Cerebellar cortex (tissue), 1 donor: ENCODE measurements at regions not wholly inside any gene's neighbourhood (a gene's known extent, or its start where the extent isn't known, plus 50 kb on each side); places are given as distances from the start of the nearest gene placed in this dataset.

Source experiments
- DNase-seq: peaks from one replicate; pipeline ENCODE4 v3.0.0-alpha.2; 2015; ENCODE audit warnings: low spot score

DNA sequence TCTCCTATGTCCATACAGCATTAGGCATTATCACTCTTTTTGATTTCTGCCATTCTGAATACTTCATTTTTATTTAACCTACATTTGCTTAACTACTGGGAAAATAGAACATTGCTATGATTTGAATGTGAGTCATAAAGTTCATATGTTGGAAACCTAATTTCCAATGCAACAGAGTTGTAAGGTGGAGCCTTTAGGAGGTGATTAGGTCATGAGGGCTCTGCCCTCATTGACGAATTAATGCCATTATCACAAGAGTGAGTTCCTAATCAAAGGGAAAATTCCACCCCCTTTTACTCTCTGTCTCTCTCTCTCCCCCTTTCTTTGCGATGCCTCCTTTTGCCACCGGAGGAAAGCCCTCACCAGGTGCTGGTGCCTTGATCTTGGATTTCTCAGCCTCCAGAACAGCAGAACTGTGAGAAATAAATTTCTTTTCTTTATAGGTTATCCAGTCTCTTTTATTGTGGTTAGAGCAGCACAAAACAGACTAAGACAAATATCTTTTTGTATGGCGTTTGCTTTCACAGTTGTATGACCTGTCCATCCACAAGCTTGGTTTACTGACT lies 180.1 kb upstream of the ARID2 start:
- no peak for DNase-seq

- no peak for DNase-seq
Measured at GRCh38 chr12:45553204-45553603, 176.3 kb upstream of the ARID2 start.

DNA sequence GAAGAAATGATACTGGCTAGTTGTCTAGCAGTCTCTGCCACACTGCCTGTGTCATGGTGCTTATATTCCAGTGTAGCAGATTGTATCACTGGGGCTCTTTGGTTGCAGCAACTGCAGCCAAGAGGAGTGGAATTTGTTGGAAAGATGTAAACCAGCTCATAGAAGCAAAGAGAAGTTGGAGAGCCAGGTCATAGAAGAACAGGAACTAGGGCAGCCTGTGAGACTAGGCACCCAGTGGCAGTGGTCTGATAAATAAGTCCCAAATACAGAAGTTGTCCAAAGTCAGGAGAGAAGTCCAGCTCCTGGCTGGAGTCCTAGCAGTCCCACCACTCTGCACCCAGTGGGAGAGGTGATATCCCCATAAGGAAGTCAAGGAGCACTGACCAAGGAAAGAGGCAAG lies 172.5 kb upstream of the ARID2 start:
- DNase-seq: no peak

- DNase-seq: no peak
Measured at GRCh38 chr12:45558353-45558752, 171.2 kb upstream of the ARID2 start.

DNA sequence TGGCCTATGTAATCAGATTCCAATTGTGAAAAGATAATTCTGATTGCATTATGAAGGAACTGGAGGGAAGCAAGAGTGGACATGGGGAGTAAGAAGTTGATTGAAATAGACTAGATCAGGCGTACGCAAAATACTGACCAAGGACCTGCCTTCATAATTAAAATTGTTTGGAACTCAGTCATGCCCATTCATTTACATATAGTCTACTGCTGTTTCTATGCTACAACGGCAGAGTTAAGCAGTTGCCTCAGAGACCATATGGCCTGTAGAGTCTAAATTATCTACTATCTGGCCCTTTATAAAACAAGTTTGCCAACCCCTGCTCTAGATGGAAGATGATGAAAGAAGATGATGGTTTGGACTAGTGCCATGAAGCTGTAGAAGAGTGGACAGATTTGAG lies 170.0 kb upstream of the ARID2 start:
- no peak for DNase-seq

DNA sequence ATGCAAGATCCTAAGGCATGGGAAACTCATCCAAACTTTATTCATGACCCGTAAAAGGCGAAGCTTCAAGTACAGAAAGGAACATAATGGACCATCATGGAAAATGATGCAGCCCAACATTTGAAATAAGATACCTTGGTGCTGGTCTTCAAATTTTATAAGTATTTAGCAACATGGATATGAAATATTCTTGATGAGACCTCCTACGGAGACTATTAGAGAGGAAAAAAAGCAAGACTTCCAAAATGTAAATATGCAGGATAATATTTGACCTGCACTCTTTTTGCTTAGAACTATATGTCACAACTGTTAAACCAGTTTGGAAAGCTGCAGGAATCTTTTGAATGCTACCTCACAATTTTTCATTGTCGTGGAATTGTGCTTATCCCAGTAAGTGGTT lies 168.8 kb upstream of the ARID2 start:
- DNase-seq: no peak

- DNase-seq: no peak
Measured at GRCh38 chr12:45561488-45561887, 168.0 kb upstream of the ARID2 start.

DNA sequence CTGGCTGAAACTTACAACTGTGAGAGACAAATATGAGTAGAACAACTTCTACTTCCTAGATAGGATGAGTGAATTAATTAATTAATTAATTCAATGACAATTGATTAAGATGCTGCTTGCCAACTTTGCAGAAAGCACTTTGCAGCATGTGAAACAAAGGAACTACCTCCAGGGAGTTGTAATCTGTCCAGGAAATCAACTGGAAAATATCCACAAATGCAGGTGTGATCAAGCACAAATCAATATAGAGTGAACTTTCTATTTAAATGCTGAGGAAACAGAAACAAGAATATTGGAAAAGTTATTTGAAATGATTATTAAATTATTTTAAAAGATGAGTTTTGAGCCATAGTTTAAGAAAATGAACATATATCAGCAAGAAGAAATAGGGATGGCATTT lies 163.9 kb upstream of the ARID2 start:
- no peak for DNase-seq

DNA sequence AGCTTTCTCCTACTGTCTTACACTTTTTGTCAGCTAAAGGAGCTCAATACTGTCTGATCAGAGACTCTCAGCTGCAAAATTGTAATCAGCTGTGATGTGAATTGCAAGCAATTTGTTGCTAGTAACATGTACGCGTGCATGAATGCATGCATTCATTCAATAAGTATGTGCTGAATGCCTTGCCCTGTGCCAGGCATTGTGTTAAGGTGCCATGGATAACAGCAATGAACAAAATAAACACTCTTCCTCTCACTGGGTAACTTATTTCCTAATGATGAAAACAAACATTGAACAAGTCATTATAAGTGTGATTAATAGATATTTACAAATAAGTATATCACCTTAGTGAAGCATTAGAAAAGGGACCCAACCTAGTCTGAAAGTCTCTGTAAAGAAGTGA lies 163.2 kb upstream of the ARID2 start:
- DNase-seq: no peak

DNA sequence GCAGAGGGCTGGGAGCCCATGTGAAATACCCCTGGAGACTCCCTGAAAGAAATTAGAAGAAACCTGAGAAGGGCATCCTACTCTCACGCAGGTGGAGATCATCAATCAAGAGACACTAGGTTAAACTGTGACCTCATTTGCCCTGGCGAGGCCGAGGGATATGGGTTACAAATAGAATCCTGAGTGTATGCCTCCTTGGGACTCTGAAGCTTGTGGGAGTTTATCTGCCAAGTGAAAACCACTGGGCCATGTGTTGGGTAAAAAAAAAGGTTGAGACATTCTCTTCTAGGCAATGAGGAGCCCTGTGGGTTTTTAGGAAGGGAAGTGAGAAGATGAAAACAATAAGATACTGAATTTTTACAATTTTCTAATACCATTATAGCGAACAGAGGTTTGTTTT lies 160.7 kb upstream of the ARID2 start:
- no peak for DNase-seq

DNA sequence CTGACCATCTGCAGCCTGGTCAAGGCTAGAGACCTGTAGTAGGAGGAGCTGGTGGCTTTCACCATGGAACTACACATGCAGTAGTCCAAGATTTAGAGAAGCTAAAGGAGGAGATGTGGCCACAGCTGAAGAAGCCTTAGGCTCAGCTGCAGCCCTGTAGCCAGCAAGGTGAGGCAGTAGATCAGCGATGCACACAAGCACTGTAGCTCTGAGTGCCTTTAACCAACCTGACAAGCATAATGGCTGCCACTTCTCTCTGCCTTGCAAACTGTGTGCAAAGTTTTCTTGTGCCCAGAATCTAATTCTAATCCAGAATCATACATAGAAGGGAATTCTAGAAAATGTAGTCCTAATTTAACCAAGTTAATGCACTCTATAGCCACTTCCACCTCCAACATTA lies 159.0 kb upstream of the ARID2 start:
- DNase-seq: no peak

DNA sequence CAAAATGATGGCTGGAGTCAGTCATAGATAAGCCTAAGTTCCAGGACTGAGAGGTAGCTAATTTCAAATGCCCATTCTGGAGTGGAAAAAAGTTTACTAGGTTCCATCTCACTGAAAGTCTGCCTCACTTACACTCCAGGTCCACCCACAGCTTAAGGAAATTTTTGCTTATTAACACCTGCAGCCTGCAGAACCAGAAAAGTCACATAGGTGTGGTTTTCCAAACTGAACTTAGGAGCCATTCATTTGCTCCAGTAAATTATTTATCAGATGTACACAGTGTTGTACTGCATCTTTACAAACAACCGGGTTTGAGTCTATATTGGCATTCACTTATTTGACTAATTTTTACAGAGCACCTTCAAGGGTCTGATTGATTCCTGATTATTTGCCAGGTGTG lies 157.4 kb upstream of the ARID2 start:
- no peak for DNase-seq

GRCh38 chr12:45575417-45575816 lies 154.1 kb upstream of the ARID2 start:
- no peak for DNase-seq

GRCh38 chr12:45575823-45576475 lies 153.6 kb upstream of the ARID2 start:
- no peak for DNase-seq

DNA sequence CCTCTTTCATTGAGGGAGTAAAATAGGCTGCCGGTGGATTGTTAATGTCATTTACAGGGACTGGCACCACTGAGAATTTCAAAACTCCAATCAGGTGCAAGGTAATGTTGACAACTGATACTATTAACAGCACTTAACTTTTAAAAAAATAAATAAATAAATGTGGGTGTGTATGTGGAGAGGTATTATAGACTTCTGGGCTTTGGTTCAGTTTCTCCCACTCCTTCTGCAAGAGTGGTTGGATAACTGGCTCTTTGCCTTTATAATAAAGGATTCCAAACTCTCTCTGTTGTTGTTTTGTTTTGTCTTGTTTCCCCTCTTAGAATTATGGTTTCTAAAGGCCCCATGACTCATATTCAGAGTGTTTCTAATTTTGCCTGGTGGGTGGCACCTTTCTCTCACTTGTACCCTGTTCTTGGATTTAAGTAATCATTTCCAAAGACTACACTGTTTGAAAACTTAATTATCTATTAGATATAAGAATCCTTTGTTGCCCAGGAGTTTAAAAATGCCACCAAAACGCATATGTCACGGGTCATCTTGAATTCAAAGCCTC lies 151.6 kb upstream of the ARID2 start:
- no peak for DNase-seq

GRCh38 chr12:45580356-45580969 lies 149.0 kb upstream of the ARID2 start:
- DNase-seq: no peak

DNA sequence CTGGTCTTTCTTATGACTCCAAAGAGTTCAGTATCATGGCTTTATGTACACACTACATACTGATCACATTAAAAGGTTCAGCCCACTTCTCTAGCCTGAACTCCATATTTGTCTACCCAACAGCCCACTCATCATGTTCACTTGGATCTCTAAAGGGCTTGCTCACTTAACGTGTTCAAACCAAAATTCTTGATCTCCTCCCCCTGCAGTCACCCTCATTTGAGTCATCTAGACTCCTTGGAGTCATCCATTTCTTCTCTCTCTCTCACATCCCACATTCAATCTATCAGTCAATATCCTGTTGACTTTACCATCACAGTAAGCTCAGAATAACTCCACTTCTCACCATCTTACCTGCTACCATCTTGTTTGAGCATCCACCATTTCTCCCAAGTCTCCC lies 148.4 kb upstream of the ARID2 start:
- no peak for DNase-seq

GRCh38 chr12:45582536-45582935 lies 147.0 kb upstream of the ARID2 start:
- no peak for DNase-seq

- no peak for DNase-seq
Measured at GRCh38 chr12:45582986-45583659, 146.4 kb upstream of the ARID2 start.

DNA sequence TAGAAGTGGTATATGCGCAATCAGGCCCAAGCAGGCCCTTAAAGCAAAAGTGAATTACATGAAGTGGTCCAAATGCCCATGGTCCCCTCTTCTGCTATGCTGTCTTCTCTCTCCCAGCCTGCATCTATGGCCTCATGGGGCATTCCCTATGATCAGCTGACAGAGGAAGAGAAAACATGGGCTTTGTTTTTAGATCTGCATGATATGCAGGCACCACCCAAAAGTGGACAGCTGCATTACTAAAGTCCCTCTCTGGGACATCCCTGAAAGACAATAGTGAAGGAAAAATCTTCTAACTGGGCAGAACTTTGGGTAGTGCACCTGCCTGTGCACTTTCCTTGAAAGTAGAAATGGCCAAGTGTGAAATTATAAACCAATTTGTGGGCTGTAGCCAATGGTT lies 145.2 kb upstream of the ARID2 start:
- no peak for DNase-seq

DNA sequence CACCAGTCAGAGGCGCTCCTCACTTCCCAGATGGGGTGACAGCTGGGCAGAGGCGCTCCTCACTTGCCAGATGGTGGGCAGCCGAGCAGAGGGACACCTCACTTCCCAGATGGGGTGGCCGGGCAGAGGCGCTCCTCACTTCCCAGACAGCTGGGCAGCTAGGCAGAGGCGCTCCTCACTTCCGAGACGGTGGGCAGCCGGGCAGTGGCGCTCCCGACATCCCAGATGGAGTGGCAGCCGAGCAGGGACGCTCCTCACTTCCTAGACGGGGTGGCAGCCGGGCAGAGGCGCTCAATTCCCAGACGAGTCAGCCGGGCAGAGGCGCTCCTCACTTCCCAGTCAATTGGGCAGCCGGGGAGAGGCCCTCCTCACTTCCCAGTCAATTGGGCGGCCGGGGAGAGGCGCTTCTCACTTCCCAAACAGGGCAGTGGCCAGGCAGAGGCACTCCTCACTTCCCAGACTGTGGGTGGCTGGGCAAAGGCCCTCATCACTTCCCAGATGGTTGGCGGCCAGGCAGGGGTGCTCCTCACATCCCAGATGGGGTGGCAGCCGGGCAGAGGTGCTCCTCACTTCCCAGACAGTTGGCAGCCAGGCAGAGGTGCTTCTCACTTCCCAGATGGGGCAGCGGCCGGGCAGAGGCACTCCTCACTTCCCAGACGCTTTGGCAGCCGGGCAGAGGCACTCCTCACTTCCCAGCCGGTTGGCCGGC lies 143.8 kb upstream of the ARID2 start:
- DNase-seq: no peak

DNA sequence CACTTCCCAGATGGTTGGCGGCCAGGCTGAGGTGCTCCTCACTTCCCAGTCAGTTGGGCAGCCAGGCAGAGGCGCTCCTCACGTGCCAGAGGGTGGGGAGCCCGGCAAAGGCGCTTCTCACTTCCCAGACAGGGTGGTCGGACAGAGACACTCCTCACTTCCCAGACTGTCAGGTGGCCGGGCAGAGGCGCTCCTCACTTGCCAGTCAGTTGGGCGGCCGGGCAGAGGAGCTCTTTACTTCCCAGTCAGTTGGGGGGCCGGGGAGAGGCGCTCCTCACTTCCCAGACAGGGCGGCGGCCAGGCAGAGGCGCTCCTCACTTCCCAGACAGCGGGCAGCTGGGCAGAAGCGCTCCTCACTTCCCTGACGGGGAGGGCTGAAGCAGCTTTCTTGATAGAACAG lies 143.0 kb upstream of the ARID2 start:
- DNase-seq: no peak
